HG03135 (cell line): ENCODE measurements at regions not wholly inside any gene's neighbourhood (a gene's known extent, or its start where the extent isn't known, plus 50 kb on each side); places are given as distances from the start of the nearest gene placed in this dataset.
A peak's percentile ranks its signal among the peaks of the same experiment; 100 is the strongest.
"Not testable (repeated sequence)": the region's sequence is repeated elsewhere in the genome, so short reads cannot be mapped to it uniquely, and the experiment has no call there.

Experiments
- ATAC-seq: cut with Tn5 transposase; IDR thresholded peaks from one replicate; pipeline ENCODE4 v1.9.1; 2021; ENCODE audit warnings: mild to moderate bottlenecking, moderate library complexity; ENCODE audit not compliant: unreplicated experiment

DNA sequence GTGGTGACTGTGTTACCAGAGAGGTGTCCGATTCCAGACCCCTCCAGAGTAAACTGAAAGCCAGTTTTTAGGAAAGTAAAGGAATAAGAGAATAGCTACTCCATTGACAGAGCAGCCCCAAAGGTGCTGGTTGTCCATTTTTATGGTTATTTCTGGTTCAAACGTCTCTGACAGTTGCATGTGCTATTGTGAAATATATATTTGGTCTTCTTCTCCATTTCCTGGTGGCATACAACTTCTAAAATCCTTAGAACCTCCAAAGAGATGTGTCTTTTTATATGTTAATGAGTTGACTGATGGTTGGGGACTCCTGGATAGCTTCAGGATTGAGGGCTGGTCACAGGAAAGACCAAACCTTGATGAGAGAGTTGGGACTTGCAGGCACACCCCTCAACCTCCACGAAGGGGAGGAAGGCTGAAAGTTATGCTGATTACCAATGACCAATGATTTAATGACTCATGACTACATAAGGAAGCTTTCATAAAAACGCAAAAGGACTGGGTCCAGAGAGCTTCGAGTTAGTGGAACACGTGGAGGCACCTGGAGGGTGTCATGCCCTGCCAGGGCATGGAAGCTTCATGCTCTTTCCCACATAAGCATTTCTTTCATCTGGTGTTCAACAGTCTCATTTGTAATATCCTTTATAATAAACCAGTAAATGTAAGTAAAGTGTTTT lies 100.7 kb downstream of the SLC16A1 start:
- ATAC-seq, result no peak

DNA sequence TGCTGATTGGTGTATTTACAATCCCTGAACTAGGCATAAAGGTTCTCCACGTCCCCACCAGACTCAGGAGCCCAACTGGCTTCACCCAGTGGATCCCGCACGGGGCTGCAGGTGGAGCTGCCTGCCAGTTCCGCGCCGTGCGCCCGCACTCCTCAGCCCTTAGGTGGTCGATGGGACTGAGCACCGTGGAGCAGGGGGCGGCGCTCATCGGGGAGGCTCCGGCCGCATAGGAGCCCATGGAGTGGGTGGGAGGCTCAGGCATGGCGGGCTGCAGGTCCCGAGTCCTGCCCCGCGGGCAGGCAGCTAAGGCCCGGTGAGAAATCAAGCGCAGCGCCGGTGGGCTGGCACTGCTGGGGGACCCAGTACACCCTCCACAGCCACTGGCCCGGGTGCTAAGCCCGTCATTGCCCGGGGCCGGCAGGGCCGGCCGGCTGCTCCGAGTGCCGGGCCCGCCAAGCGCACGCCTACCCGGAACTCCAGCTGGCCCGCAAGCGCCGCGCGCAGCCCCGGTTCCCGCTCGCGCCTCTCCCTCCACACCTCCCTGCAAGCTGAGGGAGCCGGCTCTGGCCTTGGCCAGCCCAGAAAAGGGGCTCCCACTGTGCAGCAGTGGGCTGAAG lies 101.5 kb downstream of the SLC16A1 start:
- not testable (repeated sequence) for ATAC-seq

DNA sequence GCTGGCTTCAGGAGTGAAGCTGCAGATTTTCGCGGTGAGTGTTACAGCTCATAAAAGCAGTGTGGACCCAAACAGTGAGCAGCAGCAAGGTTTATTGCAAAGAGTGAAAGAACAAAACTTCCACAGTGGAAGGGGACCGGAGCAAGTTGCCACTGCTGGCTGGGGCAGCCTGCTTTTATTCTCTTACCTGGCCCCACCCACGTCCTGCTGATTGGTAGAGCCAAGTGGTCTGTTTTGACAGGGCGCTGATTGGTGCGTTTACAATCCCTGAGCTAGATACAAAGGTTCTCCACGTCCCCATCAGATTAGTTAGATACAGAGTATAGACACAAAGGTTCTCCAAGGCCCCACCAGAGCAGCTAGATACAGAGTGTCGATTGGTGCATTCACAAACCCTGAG lies 102.1 kb downstream of the SLC16A1 start:
- ATAC-seq, result not testable (repeated sequence)

- no peak for ATAC-seq
These were observed 103.1 kb downstream of the SLC16A1 start for GRCh38 chr1:112852934-112853333.

- no peak for ATAC-seq
These were observed 103.7 kb downstream of the SLC16A1 start for GRCh38 chr1:112852276-112852675.

DNA sequence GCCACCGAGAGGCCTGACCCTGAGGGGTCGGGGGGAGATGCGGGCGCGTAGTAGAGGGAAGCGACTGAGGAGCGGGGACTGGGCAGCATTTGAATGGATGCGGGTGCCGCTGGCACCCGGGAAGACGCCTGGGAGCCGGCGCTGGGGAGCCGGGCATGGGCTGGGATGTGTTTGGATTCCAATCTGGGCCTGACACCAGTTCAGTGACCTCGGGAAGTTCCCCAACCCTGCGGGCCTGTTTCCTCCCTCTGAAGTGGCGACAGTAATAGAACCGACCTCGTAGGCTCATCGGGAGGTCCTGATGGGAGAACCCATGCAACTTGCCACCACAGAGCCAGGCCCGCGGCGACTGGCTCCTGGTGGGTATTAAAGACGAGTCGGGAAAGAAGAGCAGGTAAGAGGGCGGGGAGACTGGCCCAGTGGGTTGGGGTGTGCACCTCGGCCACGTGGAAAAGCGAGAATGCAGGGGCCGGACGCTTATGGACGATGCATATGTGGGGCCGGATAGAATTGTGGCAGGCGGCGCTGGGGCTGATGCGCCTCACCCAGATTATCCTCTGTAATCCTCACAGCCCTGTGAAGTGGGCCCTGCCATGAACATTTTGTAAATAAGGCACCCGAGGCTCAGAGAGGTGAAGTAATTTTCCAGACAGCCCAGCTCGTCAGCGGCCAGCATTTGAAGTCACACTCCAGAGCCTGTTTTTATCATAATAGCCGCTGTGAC lies 105.8 kb downstream of the SLC16A1 start:
- no peak for ATAC-seq

- ATAC-seq, result no peak
These were observed 106.5 kb downstream of the SLC16A1 start for GRCh38 chr1:112849425-112850033.

GRCh38 chr1:112841825-112842224 lies 114.2 kb downstream of the SLC16A1 start:
- ATAC-seq, result no peak

DNA sequence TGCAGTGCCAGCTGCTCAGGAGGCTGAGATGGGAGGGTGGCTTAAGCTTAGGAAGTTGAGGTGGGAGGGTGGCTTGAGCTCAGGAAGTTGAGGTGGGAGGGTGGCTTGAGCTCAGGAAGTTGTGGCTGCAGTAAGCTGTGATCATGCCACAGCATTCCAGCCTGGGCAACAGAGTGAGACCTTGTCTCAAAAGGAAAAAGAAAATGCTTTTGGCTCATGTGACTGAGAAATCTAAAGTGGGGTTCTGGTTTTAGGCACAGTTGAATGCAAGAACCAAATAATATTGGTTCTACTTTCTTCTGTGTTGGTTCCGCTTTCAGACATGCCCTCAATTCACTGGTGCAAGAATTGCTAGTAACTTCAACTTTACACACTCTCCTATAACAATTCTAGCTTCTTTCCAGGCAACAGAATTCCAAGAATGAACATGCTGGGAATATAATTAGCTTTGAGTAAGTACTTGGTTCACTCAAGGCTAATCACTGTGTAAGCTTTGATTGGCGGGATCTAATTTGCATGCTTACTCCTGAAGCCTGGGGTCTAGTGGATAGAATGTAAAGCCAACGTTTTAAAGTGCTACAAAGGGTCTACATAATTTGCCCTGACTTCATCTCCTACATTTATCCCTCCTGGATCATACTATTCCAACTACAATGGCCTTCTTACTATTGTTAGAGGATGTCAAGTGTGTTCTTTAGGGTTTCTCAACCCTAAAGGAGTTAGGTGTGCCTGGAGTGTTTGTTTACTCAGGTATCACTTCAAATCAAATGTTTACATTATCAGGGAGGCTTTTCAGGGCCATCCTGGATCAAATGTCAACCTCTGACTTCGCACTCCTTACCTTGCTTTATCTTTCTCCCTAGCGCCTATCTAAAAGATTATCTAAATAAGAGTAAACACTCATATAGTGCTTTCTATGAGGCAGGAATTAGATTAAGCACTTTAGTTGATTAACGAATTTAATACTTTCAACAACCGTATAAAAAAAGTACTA lies 115.1 kb downstream of the SLC16A1 start:
- ATAC-seq, result peak; percentile 76

GRCh38 chr1:112836642-112837041 lies 119.4 kb downstream of the SLC16A1 start:
- ATAC-seq, result no peak

GRCh38 chr1:112833806-112834205 lies 118.7 kb upstream of the PPM1J start:
- ATAC-seq, result no peak

DNA sequence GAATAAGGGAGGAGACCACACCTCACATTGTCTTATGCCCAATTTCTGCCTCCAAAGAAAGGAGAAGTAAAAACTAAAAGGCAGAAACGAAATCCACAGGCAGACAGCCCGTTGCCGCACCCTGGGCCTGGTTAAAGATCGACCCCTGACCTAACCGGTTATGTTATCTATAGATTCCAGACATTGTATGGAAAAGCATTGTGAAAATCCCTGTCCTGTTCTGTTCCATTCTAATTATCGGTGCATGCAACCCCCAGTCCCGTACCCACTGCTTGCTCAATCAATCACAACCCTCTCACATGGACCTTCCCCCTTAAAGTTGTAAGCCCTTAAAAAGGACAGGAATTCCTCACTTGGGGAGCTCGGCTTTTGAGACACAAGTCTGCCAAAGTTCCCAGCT lies 117.1 kb upstream of the PPM1J start:
- not testable (repeated sequence) for ATAC-seq

DNA sequence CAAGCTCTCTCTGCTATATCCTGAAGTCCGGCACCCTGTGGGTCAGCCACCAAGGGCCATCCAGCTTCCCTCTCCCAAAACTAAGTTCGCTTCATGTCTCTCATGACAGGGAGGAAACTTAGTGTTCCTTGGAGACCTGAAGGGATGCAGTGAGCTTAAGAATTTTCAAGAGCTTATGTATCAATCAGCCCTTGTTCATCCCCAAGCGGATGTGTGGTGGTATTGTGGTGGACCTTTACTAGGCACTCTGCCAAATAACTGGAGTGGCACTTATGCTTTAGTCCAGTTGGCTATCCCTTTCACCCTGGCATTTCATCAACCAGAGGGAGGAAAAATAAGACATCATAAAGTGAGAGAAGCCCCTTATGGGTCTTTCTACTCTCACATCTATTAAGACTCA lies 114.6 kb upstream of the PPM1J start:
- not testable (repeated sequence) for ATAC-seq

GRCh38 chr1:112828716-112829115 lies 113.6 kb upstream of the PPM1J start:
- ATAC-seq, result no peak

DNA sequence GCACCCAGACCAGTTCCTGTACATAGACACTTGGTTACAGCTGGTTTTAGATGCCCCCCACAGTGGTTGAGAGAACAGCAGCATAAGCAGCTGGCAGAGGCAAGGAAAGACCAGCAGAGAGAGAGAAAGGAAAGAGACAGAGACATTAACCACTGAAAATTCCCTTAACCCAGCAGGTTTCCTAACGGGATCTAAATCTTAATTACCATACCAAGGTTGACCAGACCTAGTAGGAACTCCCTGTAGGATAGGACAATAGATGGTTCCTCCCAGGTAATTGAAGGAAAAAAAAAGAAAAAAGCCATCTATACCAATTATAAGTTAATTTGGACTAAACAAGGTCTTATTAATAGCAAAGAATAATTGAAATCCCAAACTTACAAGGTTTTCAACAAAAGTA lies 112.3 kb upstream of the PPM1J start:
- ATAC-seq, result not testable (repeated sequence)

DNA sequence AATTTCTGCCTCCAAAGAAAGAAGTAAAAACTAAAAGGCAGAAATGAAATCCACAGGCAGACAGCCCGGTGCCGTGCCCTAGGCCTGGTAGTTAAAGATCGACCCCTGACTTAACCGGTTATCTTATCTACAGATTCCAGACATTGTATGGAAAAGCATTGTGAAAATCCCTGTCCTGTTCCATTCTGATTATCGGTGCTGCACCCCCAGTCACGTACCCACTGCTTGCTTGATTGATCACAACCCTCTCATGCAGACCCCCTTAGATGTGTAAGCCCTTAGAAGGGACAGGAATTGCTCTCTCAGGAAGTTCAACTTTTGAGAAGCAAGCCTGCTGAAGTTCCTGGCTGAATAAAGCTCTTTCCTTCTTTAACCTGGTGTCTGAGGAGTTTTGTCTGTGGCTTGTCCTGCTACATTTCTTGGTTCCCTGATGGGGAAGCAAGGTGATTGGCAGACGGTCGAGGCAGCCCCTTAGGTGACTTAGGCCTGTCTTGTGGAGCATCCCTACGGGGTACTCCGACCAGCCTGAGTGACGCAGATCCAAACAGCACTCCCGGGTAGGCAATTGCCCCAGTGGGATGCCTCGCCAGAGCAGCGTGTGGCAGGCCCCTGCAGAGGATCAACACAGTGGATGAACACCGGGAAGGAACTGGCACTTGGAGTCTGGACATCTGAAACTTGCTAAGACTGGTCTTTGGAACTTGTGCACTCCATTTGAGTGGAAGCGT lies 111.2 kb upstream of the PPM1J start:
- ATAC-seq, result no peak

DNA sequence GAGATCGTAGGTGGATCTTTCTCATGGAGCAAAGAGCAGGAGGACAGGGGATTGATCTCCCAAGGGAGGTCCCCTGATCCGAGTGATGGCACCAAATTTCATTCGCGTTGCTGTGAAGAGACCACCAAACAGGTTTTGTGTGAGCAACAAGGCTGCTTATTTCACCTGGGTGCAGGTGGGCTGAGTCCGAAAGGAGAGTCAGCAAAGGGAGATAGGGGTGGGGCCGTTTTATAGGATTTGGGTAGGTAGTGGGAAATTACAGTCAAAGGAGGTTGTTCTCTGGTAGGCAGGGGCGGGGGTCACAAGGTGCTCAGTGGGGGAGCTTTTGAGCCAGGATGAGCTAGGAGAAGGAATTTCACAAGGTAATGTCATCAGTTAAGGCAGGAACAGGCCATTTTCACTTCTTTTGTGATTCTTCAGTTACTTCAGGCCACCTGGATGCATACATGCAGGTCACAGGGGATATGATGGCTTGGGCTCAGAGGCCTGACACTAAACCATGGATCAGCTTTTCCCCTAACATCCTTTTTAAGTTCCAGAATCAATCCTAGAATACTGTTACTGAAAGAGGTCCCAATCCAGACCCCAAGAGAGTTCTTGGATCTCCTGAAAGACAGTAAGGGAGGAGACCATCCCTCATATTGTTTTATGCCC lies 110.6 kb upstream of the PPM1J start:
- ATAC-seq, result not testable (repeated sequence)

DNA sequence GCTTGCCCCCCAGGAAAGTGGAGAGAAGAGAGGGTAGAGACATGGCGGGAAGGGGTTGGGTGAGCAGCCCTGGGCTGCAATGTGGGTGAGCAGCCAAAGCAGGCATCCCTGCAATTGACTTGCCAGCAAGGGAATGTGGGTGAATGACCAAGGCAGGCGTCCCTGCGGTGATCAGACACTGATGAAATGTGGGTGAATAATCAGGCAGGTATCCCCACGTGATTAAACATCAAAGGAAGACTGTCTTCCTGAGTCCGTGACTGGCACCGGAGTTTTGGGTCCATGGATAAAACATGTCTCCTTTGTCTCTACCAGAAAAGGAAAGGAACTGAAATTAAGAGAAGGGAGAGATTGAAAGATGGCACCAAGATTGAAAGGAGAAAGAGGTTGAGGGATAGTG lies 109.9 kb upstream of the PPM1J start:
- not testable (repeated sequence) for ATAC-seq
